Suprapubic skin (tissue), 4 donors: ENCODE measurements at regions not wholly inside any gene's neighbourhood (a gene's known extent, or its start where the extent isn't known, plus 50 kb on each side); places are given as distances from the start of the nearest gene placed in this dataset.

Source experiments
- EP300 ChIP-seq: sonication (generic); formaldehyde crosslinking; IDR thresholded peaks from one replicate; pipeline ENCODE4 v1.6.1; 2017; ENCODE audit warnings: antibody characterized with exemption
- POLR2A ChIP-seq, 2 donors: fragments of 450-650 bp; IDR thresholded peaks; one replicate each; pipeline ENCODE4 v1.6.1; 2017; ENCODE audit warnings: antibody characterized with exemption in 2 of 2, mild to moderate bottlenecking in 2 of 2, moderate library complexity in 2 of 2
- POLR2AphosphoS5 ChIP-seq, 3 donors: sonication (generic); formaldehyde crosslinking; IDR thresholded peaks; one replicate each; pipeline ENCODE4 v1.6.1; 2017; ENCODE audit warnings: antibody characterized with exemption in 3 of 3

GRCh38 chr17:79664930-79665737, 54.3 kb upstream of the RBFOX3 start:
- TF ChIP-seq POLR2AphosphoS5 (IDR thresholded peaks at IDR 0.05) (no peak), POLR2A (IDR thresholded peaks at IDR 0.05) (no peak), EP300 (no peak)
